Activated T-helper 2 cell treated with anti-CD3 and anti-CD28 coated beads, Interferon-gamma antibody, Interleukin-2, Interleukin-4, amounts not matched to agents 10 μg/mL and 5 μg/mL and 100 μg/mL, durations not matched to agents 14 hours and 24 hours and 36 hours (primary cell): ENCODE measurements at regions not wholly inside any gene's neighbourhood (a gene's known extent, or its start where the extent isn't known, plus 50 kb on each side); places are given as distances from the start of the nearest gene placed in this dataset.
A peak's percentile ranks its signal among the peaks of the same experiment; 100 is the strongest.

Experiments
- DNase-seq: peaks from one replicate; pipeline ENCODE4 v3.0.0; 2021; ENCODE audit warnings: low spot score
- H3K27ac Mint-ChIP-seq: one replicate; pipeline ENCODE4 v1.8.0; 2021; ENCODE audit warnings: mixed read lengths
- H3K27me3 Mint-ChIP-seq: one replicate; pipeline ENCODE4 v1.8.0; 2021; ENCODE audit warnings: low read depth, mixed read lengths
- H3K36me3 Mint-ChIP-seq: one replicate; pipeline ENCODE4 v1.8.0; 2021; ENCODE audit warnings: low read depth, mixed read lengths
- H3K4me1 Mint-ChIP-seq: one replicate; pipeline ENCODE4 v1.8.0; 2021; ENCODE audit warnings: low read depth, mixed read lengths
- H3K4me3 Mint-ChIP-seq: one replicate; pipeline ENCODE4 v1.8.0; 2021; ENCODE audit warnings: low read depth, mild to moderate bottlenecking, moderate library complexity, mixed read lengths
- H3K9me3 Mint-ChIP-seq: one replicate; pipeline ENCODE4 v1.8.0; 2021; ENCODE audit warnings: mixed read lengths
- intact Hi-C: fragments of 100-400 bp; cut with micrococcal nuclease; formaldehyde crosslinking; loops from one replicate; pipeline ENCODE4 v1.15.1; 2023

GRCh38 chr7:10588084-10588483 lies 385.6 kb upstream of the PHF14 start:
- Mint-ChIP-seq H3K4me1 (no peaks in the 10 kb centered on the region), H3K27me3 (no peaks in the 10 kb centered on the region), H3K4me3 (no peak overlapping the region), H3K9me3 (no peaks in the 10 kb centered on the region), H3K36me3 (no peaks in the 10 kb centered on the region), H3K27ac (no peak overlapping the region)
- no peak for DNase-seq
- intact Hi-C loops: no loop called here

GRCh38 chr7:10592604-10593003 lies 381.1 kb upstream of the PHF14 start:
- Mint-ChIP-seq H3K4me1 (no peaks in the 10 kb centered on the region), H3K36me3 (no peaks in the 10 kb centered on the region), H3K4me3 (no peak overlapping the region), H3K9me3 (no peaks in the 10 kb centered on the region), H3K27ac (no peak overlapping the region), H3K27me3 (no peaks in the 10 kb centered on the region)
- intact Hi-C loops: no loop called here
- no peak for DNase-seq

- Mint-ChIP-seq H3K9me3 (no peaks in the 10 kb centered on the region), H3K36me3 (no peaks in the 10 kb centered on the region), H3K4me3 (no peak overlapping the region), H3K4me1 (no peaks in the 10 kb centered on the region), H3K27me3 (no peaks in the 10 kb centered on the region), H3K27ac (no peak overlapping the region)
- intact Hi-C loops: no loop called here
- no peak for DNase-seq
Measured at GRCh38 chr7:10593080-10593479, 380.6 kb upstream of the PHF14 start.

GRCh38 chr7:10596827-10597226 lies 376.8 kb upstream of the PHF14 start:
- intact Hi-C loops: no loop called here
- Mint-ChIP-seq H3K9me3 (no peaks in the 10 kb centered on the region), H3K4me1 (no peaks in the 10 kb centered on the region), H3K36me3 (no peaks in the 10 kb centered on the region), H3K4me3 (no peak overlapping the region), H3K27me3 (no peaks in the 10 kb centered on the region), H3K27ac (no peak overlapping the region)
- DNase-seq: no peak

GRCh38 chr7:10604128-10604527 lies 369.5 kb upstream of the PHF14 start:
- H3K4me1 Mint-ChIP-seq: no peaks in the 10 kb centered on the region
- no peaks in the 10 kb centered on the region for H3K27me3 Mint-ChIP-seq
- DNase-seq: no peak
- intact Hi-C loops: no loop called here
- H3K9me3 Mint-ChIP-seq: no peaks in the 10 kb centered on the region
- no peak overlapping the region for H3K27ac Mint-ChIP-seq
- no peaks in the 10 kb centered on the region for H3K36me3 Mint-ChIP-seq
- H3K4me3 Mint-ChIP-seq: no peak overlapping the region

GRCh38 chr7:10612950-10613349 lies 360.7 kb upstream of the PHF14 start:
- H3K36me3 Mint-ChIP-seq: no peaks in the 10 kb centered on the region
- H3K4me1 Mint-ChIP-seq: no peaks in the 10 kb centered on the region
- no peaks in the 10 kb centered on the region for H3K27me3 Mint-ChIP-seq
- no peak for DNase-seq
- no peak overlapping the region for H3K27ac Mint-ChIP-seq
- intact Hi-C loops: no loop called here
- no peak overlapping the region for H3K4me3 Mint-ChIP-seq
- H3K9me3 Mint-ChIP-seq: no peaks in the 10 kb centered on the region

- H3K4me3 Mint-ChIP-seq: no peak overlapping the region
- H3K9me3 Mint-ChIP-seq: no peaks in the 10 kb centered on the region
- H3K27me3 Mint-ChIP-seq: no peaks in the 10 kb centered on the region
- no peaks in the 10 kb centered on the region for H3K36me3 Mint-ChIP-seq
- H3K4me1 Mint-ChIP-seq: no peaks in the 10 kb centered on the region
- no peak overlapping the region for H3K27ac Mint-ChIP-seq
- intact Hi-C loops: no loop called here
- no peak for DNase-seq
Measured at GRCh38 chr7:10618953-10619352, 354.7 kb upstream of the PHF14 start.

- Mint-ChIP-seq H3K27ac (no peak overlapping the region), H3K4me1 (no peaks in the 10 kb centered on the region), H3K9me3 (peaks cover 8% of the 10 kb centered on the region), H3K36me3 (no peaks in the 10 kb centered on the region), H3K4me3 (no peak overlapping the region), H3K27me3 (no peaks in the 10 kb centered on the region)
- DNase-seq: no peak
- intact Hi-C loops: no loop called here
Measured at GRCh38 chr7:10632712-10633111, 341.0 kb upstream of the PHF14 start.

- intact Hi-C loops: no loop called here
- Mint-ChIP-seq H3K36me3 (no peaks in the 10 kb centered on the region), H3K4me3 (no peak overlapping the region), H3K9me3 (peaks cover 8% of the 10 kb centered on the region), H3K4me1 (no peaks in the 10 kb centered on the region), H3K27me3 (no peaks in the 10 kb centered on the region), H3K27ac (no peak overlapping the region)
- no peak for DNase-seq
Measured at GRCh38 chr7:10634239-10634638, 339.4 kb upstream of the PHF14 start.

GRCh38 chr7:10637991-10638390 lies 335.7 kb upstream of the PHF14 start:
- no peak overlapping the region for H3K4me3 Mint-ChIP-seq
- no peak overlapping the region for H3K27ac Mint-ChIP-seq
- intact Hi-C loops: no loop called here
- DNase-seq: no peak
- H3K9me3 Mint-ChIP-seq: no peaks in the 10 kb centered on the region
- H3K27me3 Mint-ChIP-seq: no peaks in the 10 kb centered on the region
- no peaks in the 10 kb centered on the region for H3K36me3 Mint-ChIP-seq
- peaks cover 6% of the 10 kb centered on the region for H3K4me1 Mint-ChIP-seq

- Mint-ChIP-seq H3K27ac (peak overlapping the region; percentile 60), H3K4me3 (peak overlapping the region; percentile 50), H3K36me3 (no peaks in the 10 kb centered on the region), H3K9me3 (no peaks in the 10 kb centered on the region), H3K27me3 (peaks cover 5% of the 10 kb centered on the region), H3K4me1 (peaks cover 18% of the 10 kb centered on the region)
- DNase-seq: no peak
- intact Hi-C loops: no loop called here
Measured at GRCh38 chr7:10643545-10643944, 330.1 kb upstream of the PHF14 start.

- Mint-ChIP-seq H3K27ac (no peak overlapping the region), H3K9me3 (no peaks in the 10 kb centered on the region), H3K4me3 (no peak overlapping the region), H3K36me3 (no peaks in the 10 kb centered on the region), H3K27me3 (peaks cover 5% of the 10 kb centered on the region), H3K4me1 (peaks cover 18% of the 10 kb centered on the region)
- DNase-seq: no peak
- intact Hi-C loops: no loop called here
Measured at GRCh38 chr7:10644849-10645248, 328.8 kb upstream of the PHF14 start.

- no peak overlapping the region for H3K27ac Mint-ChIP-seq
- no peaks in the 10 kb centered on the region for H3K36me3 Mint-ChIP-seq
- no peak overlapping the region for H3K4me3 Mint-ChIP-seq
- no peaks in the 10 kb centered on the region for H3K9me3 Mint-ChIP-seq
- no peak for DNase-seq
- H3K4me1 Mint-ChIP-seq: peaks cover 18% of the 10 kb centered on the region
- intact Hi-C loops: no loop called here
- peaks cover 5% of the 10 kb centered on the region for H3K27me3 Mint-ChIP-seq
Measured at GRCh38 chr7:10646194-10646593, 327.5 kb upstream of the PHF14 start.

GRCh38 chr7:10648289-10648688 lies 325.4 kb upstream of the PHF14 start:
- intact Hi-C loops: no loop called here

More at GRCh38 chr7:10648289-10648688, 325.4 kb upstream of the PHF14 start:
- Mint-ChIP-seq H3K27ac (no peak overlapping the region), H3K9me3 (no peaks in the 10 kb centered on the region), H3K4me1 (peaks cover 9% of the 10 kb centered on the region), H3K36me3 (no peaks in the 10 kb centered on the region), H3K27me3 (peaks cover 5% of the 10 kb centered on the region), H3K4me3 (no peak overlapping the region)
- no peak for DNase-seq
